SK-N-SH (cell line): ENCODE measurements at regions not wholly inside any gene's neighbourhood (a gene's known extent, or its start where the extent isn't known, plus 50 kb on each side); places are given as distances from the start of the nearest gene placed in this dataset.

Experiments used
- CHD2 ChIP-seq: fragments of 150-350 bp; IDR thresholded peaks from 2 replicates; pipeline ENCODE4 v1.6.1; 2018; ENCODE audit warnings: low read length; ENCODE audit not compliant: partially characterized antibody
- CTCF ChIP-seq: fragments of 200-600 bp; sonication (generic); IDR thresholded peaks from 2 replicates; pipeline ENCODE4 v1.6.1; 2017; ENCODE audit warnings: antibody characterized with exemption, mild to moderate bottlenecking, moderate library complexity
- EZH2phosphoT487 ChIP-seq: fragments of 200-600 bp; sonication (generic); IDR thresholded peaks from 2 replicates; pipeline ENCODE4 v1.6.1; 2017; ENCODE audit warnings: low read depth, mixed run types, mild to moderate bottlenecking, antibody characterized with exemption, moderate library complexity, borderline replicate concordance
- FOSL2 ChIP-seq: IDR thresholded peaks from 2 replicates; pipeline ENCODE4 v1.4.0; 2012; ENCODE audit warnings: low read depth, mild to moderate bottlenecking, moderate library complexity, borderline replicate concordance
- FOXJ3 ChIP-seq: sonication (generic); formaldehyde crosslinking; IDR thresholded peaks from 2 replicates; pipeline ENCODE4 v1.5.1; 2020; ENCODE audit warnings: mild to moderate bottlenecking, missing genetic modification reagents
- FOXM1 ChIP-seq: IDR thresholded peaks from 2 replicates; pipeline ENCODE4 v1.4.0; 2012; ENCODE audit warnings: low read depth, mild to moderate bottlenecking
- JUND ChIP-seq: IDR thresholded peaks from 2 replicates; pipeline ENCODE4 v1.4.0; 2012
- MXI1 ChIP-seq: IDR thresholded peaks from 2 replicates; pipeline ENCODE4 v1.6.1; 2012; ENCODE audit warnings: mild to moderate bottlenecking, low read depth, low read length, improper control_type of control experiment
- POLR2AphosphoS5 ChIP-seq: IDR thresholded peaks from 2 replicates; pipeline ENCODE4 v1.6.1; 2012; ENCODE audit warnings: low read depth, low read length
- RFX5 ChIP-seq: IDR thresholded peaks from 2 replicates; pipeline ENCODE4 v1.6.1; 2012; ENCODE audit warnings: mild to moderate bottlenecking, improper control_type of control experiment, low read length
- USF1 ChIP-seq: IDR thresholded peaks from 2 replicates; pipeline ENCODE4 v1.4.0; 2012; ENCODE audit warnings: low read depth, borderline replicate concordance
- YY1 ChIP-seq: IDR thresholded peaks from 2 replicates; pipeline ENCODE4 v1.4.0; 2012; ENCODE audit warnings: low read depth, mild to moderate bottlenecking
- TF ChIP-seq, protein P1 (sequence below): fragments of 150-350 bp; IDR thresholded peaks from 2 replicates; pipeline ENCODE4 v1.6.1; 2016; ENCODE audit warnings: mild to moderate bottlenecking, low read depth, low read length
- TF ChIP-seq, protein P2 (sequence below): fragments of 150-350 bp; IDR thresholded peaks from 2 replicates; pipeline ENCODE4 v1.6.1; 2017; ENCODE audit warnings: antibody characterized with exemption, low read length, low read depth, borderline replicate concordance

GRCh38 chr2:8149007-8149405 lies 532.9 kb upstream of the ID2 start:
- TF ChIP-seq POLR2AphosphoS5 (no peak), FOSL2 (no peak), CTCF (no peak), JUND (no peak), FOXM1 (no peak), FOXJ3 (no peak), CHD2 (no peak), USF1 (no peak), MXI1 (no peak), RFX5 (no peak), YY1 (no peak), EZH2phosphoT487 (no peak)
- TF ChIP-seq, protein P1, sequence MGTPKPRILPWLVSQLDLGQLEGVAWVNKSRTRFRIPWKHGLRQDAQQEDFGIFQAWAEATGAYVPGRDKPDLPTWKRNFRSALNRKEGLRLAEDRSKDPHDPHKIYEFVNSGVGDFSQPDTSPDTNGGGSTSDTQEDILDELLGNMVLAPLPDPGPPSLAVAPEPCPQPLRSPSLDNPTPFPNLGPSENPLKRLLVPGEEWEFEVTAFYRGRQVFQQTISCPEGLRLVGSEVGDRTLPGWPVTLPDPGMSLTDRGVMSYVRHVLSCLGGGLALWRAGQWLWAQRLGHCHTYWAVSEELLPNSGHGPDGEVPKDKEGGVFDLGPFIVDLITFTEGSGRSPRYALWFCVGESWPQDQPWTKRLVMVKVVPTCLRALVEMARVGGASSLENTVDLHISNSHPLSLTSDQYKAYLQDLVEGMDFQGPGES: no peak
- TF ChIP-seq, protein P2, sequence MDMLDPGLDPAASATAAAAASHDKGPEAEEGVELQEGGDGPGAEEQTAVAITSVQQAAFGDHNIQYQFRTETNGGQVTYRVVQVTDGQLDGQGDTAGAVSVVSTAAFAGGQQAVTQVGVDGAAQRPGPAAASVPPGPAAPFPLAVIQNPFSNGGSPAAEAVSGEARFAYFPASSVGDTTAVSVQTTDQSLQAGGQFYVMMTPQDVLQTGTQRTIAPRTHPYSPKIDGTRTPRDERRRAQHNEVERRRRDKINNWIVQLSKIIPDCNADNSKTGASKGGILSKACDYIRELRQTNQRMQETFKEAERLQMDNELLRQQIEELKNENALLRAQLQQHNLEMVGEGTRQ: no peak
